ENCODE measurements at regions not wholly inside any gene's neighbourhood (a gene's known extent, or its start where the extent isn't known, plus 50 kb on each side); places are given as distances from the start of the nearest gene placed in this dataset.

- no peak for DNase-seq (ENCODE audit: low read depth)
Observed at GRCh38 chr1:71190843-71191242, 110.0 kb upstream of the ZRANB2 start.

DNA sequence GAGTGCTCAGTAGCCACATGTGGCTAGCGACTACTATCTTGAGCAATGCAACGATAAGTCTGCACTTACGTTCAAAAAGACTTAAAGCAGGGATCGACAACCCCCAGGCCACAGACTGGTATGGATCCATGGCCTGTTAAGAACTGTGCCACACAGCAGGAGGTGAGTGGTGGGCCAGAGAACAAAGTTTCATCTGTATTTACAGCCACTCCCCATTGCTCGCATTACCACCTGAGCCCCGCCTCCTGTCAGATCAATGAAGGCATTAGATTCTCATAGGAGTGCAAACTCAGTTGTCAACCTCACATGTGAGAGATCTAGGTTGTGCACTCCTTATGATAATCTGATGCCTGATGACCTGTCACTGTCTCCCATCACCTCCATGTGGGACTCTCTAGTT is 103.6 kb upstream of the ZRANB2 start:
- DNase-seq (ENCODE audit: low read depth) = no peak

GRCh38 chr1:71179997-71180396 is 99.2 kb upstream of the ZRANB2 start:
- no peak for DNase-seq (ENCODE audit: low read depth)

GRCh38 chr1:71170925-71171324 is 90.1 kb upstream of the ZRANB2 start:
- no peak for DNase-seq (ENCODE audit: low read depth)

DNA sequence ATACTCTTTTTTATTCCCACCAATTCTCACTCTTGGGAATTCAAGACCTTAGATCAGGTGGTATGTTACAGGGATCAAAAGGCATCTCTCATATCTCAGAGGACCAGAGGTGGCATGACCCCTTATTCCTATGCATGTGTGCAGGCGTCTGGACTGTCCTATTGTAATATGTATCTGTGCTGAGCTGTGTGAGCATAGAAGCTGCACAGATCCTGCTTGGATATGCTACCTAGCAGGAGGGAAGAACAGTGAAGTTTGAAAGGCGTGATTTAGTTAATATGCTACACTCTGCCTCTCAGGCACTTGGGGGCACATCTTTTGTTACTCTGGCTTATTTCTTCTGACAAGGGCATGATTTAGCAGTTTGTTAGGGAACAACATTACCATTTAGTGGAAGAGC is 86.7 kb upstream of the ZRANB2 start:
- DNase-seq (ENCODE audit: low read depth) = no peak

GRCh38 chr1:71166178-71167173 is 85.6 kb upstream of the ZRANB2 start:
- DNase-seq (ENCODE audit: low read depth) = no peak

- DNase-seq (ENCODE audit: low read depth) = no peak
Observed at GRCh38 chr1:71157715-71158114, 76.9 kb upstream of the ZRANB2 start.

- no peak for DNase-seq (ENCODE audit: low read depth)
Observed at GRCh38 chr1:71157151-71157550, 76.3 kb upstream of the ZRANB2 start.

- DNase-seq (ENCODE audit: low read depth) = no peak
Observed at GRCh38 chr1:71156590-71156989, 75.8 kb upstream of the ZRANB2 start.

DNA sequence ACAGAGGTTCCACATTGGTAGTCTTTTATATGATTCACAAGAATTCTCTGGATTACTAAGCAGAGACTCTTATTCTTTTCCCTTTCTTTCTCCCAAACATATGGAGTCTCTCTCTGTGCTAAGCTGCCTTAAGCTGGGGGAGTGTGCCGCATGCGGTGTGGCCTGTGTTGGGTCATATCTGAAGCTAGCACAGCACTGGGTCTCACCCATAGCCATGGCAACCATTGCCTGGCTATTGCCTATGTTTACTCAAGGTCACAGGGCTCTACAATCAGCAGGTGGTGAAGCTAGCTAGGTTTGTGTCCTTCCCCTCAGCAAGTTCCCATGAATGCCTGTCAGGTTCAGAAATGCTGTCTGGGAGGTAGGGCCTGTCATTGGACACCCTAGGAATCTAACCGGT is 73.6 kb upstream of the ZRANB2 start:
- no peak for DNase-seq (ENCODE audit: low read depth)

GRCh38 chr1:71153826-71154225 is 73.0 kb upstream of the ZRANB2 start:
- DNase-seq (ENCODE audit: low read depth) = no peak

GRCh38 chr1:71147637-71148360 is 67.0 kb upstream of the ZRANB2 start:
- DNase-seq (ENCODE audit: low read depth) = no peak

- peak; percentile 50 for DNase-seq (ENCODE audit: low read depth)
Observed at GRCh38 chr1:71135571-71135970, 54.7 kb upstream of the ZRANB2 start.
